GM21423 (cell line): ENCODE measurements at regions not wholly inside any gene's neighbourhood (a gene's known extent, or its start where the extent isn't known, plus 50 kb on each side); places are given as distances from the start of the nearest gene placed in this dataset.
A peak's percentile ranks its signal among the peaks of the same experiment; 100 is the strongest.

Experiments
- ATAC-seq: cut with Tn5 transposase; IDR thresholded peaks from one replicate; pipeline ENCODE4 v1.9.1; 2021; ENCODE audit warnings: mild to moderate bottlenecking, moderate library complexity; ENCODE audit not compliant: unreplicated experiment

DNA sequence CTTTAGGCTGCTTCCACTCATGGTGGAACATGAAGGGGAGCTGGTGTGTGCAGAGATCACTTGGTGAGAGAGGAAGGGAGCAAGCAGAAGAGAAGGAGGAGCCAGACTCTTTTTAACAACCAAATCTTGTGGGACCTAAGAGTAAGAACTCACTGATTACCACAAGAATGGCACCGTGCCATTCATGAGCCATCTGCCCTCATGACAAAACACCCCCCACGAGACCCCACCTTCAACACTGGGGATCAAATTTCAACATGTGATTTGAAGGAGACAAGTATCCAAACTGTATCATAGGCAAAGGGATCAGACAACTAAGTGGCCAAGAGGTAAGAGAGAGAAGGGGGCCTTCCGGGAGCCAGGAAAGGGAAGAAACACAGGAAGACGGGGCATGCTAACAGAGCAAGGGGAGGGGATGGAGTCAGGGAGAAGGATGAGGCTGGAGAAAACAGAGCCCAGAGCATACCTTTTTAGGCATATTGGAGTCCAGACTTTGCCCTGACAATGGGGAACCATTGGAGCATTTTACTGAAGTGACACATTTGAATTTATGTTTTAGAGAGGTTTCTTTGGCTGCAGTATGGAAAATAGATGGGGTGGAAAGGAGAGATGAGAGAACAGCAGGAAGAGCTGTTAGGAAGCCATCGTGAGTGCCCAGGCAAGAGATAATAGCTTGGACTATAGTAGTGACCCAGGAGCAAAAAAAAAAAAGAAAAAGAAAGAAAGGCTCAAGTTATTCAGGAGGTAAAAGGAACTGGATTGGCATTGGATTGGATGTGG lies 204.4 kb upstream of the NUDT4 start:
- ATAC-seq, result no peak

GRCh38 chr12:93174048-93174447 lies 203.7 kb upstream of the NUDT4 start:
- no peak for ATAC-seq

DNA sequence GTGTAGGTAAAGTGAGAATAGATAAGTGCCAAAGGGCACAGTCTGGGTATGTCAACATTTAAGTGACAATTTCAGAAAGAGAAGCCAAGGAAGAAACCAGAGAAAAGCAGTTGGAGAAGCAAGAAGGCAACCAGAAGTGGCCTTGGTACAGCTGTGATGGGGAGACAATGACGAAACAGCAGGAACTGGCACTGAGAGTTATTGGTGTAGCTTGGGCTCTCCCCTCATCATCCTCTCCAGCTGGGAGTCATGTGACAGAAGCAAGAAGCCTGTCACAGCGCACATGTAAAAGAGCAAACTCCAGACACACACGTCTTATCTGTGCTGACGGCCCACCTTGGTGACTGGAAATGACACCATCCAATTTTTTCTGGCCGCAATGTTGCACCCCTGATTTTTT lies 203.3 kb upstream of the NUDT4 start:
- ATAC-seq, result no peak

DNA sequence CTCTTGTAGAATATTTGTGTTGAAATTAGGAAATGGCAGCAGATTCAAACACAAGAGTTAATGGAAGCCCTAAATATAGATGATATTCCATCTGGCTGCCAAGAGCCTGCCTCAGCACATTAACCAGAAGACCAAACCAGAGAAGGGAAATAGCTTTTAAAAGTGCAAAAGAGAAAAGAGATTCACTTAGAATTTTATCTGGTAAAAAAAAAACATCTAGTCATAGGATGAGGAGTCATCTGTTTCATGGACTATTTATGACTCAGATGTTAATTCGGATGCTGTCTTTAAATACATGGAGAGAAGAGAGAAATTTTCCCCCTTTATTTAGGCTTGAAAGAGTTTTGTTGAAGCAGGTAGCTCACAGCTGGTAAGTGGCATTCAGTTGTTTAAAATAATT lies 201.6 kb upstream of the NUDT4 start:
- ATAC-seq, result no peak

DNA sequence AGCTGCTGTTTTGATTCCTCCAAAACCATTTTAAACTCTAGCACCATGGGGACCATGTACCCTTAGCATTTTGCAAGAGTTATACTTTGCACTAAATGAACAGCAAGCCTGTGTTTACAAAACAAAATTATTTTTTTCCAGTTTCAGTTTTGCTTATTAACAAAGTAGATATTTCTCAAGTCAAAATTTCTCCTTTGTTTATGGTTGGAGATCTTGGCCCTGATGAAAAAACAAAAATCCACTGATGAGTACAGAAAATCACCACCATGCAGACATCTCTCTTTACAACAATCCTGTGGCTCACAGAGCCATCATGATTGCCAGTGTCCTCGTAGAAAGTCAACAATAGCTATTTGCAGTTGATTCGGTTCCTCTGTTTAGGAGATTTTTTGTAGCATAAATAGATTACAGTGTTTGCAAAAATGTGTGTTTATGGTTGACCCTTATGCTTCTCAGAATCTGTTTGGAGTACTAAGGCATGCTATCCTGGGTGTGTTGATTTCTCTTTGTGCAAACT lies 201.1 kb upstream of the NUDT4 start:
- ATAC-seq, result no peak

- ATAC-seq, result no peak
These were observed 200.2 kb upstream of the NUDT4 start for GRCh38 chr12:93177208-93178153.

DNA sequence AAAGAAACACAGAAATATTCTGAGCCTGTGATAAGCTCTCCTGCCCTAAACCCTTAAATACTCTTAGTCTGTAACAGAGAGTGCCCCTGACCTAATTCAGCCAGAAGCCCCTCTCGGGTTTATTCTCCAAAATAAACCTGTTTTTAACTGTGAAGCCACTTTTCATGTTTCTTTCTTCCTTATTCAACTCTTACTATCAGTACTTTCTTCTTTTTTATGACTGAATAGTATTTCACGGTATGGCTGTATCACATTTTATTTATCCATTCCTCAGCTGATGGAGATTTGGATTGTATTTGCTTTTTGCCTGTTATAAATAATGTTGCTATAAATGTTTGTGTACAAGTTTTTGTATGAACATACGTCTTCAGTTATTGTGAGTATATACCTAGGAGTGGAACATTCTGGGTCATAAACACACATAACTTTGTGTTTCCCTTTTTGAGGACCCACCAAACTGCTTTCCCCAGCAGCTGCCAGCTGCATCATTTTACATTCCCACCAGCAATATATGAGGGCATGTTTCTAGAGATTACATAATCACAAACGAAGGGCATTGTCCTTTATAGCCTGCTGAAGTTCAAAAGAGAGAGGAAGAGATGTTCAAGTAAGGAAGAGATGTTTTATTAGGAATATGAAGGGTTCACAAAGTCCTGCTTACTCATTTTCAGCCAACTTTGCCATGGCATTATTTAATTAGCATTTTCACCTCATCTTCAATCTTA lies 199.4 kb upstream of the NUDT4 start:
- ATAC-seq, result no peak

GRCh38 chr12:93179792-93180191 lies 197.9 kb upstream of the NUDT4 start:
- no peak for ATAC-seq

DNA sequence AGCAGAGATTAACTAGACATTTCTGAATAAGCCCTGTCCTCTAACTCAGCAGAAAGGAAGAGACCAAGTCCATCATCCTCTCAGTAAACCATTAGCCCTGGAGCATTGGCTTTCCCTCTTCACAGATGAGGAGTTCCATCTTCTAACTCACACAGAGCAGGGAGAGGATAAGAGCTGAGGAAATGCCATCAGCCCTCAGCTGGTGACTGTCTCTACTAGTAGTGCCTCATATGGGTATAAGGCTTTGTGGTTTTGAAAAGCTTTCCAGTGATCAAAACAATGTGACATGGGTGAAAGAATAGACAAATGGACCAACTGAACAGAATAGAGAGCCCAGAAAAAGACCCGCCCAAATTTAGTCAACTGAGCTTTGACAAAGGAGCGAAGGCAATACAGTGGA lies 197.2 kb upstream of the NUDT4 start:
- no peak for ATAC-seq

GRCh38 chr12:93181409-93181965 lies 196.2 kb upstream of the NUDT4 start:
- no peak for ATAC-seq

DNA sequence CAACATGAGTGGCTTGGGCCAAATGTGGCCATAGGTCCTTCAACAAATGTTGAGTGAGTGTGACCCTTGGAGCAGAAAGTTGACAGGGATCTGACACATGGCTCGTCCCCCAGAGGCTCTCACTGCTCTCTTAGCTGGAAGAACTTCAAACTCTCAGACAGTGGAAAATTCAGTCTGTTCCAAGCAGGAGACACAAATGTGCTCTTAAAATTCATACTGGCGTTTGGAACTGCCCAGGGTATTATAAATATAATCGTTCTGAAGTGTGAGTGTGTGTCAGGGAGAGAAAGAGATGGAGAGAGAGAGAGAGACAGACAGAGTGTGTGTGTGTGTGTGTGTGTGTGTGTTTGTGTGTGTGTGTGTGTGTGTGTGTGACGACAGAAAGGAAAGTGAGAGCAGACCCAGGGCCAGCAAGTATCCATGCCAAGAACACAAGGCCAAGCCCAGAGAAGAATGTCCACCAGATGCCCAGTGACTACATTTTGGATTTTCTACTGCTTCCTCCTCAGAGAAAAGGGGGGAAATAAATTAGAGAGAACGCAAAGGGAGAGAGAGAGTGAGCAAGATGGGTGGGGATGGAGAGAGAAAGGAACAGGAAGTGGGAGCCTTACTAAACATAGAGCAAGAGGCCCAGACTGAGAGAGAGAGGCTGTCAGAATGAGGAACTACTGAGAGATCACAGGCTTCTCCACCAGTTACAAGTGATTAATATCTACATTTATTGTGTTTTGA lies 193.6 kb upstream of the NUDT4 start:
- peak; percentile 92 for ATAC-seq

DNA sequence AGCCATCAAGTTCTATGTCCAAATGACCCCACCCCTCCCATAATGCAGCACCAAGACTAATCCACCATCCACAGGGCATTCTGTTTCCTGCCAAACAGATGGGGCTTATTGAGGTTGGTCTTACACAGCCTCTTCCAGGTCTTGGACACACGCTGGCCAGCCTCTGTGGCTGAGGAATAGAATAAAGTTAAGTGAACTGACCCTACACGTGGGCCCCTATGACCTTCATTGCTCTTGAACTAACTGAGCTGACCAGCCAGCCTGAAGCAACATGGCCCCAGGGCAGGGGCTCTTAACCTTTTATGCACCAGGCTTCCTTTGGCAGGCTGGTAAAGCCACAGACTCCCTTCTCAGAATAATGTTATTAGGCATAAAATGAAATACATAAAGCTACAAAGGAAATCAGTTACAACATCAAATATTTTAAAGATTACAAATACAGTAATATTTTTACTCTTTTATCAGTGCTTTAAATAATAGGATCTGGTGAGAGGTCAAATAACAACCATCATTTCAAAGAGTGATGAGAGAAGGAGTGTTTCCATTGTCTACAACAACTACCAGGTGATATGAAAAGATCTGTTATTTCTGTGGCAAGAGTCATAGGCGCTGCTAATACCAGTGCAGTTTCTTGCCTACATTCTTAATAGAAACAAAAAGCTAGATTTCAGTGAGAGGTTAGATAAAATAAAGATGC lies 192.9 kb upstream of the NUDT4 start:
- ATAC-seq, result no peak

DNA sequence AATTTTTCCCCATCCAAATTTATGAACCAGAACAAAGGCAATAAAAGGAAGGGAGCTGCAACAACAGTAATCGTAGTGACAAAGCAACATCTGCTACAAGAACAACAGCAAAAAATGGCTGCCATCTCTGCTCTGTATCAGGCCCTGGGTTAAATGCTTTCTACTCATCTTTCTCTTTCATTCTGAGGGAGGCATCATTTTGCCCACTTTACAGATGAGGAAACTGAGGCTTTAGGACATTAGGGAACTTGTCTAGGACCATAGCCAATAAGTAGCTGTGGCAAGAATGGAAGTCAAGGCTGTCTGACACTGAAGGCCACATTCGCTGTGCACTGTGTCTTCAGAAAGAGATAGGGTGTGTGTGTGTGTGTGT lies 192.4 kb upstream of the NUDT4 start:
- ATAC-seq, result no peak

GRCh38 chr12:93186131-93186530 lies 191.6 kb upstream of the NUDT4 start:
- ATAC-seq, result no peak

DNA sequence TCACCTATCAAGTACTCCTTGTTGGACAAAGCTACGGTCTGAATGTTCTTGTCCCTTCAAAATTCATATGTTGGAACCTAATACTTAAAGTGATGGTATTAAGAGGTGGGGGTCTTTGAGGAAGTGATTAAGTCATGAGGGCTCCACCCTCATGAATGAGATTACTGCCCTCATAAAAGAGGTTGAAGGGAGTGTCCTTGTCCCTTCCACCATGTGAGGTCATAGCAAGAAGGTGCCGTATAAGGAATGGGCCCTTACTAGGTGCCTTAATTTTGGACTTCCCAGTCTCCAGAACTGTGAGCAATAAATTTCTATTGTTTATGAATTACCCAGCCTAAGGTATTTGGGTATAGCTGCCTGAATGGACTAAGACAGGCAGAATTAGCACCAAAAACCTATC lies 191.1 kb upstream of the NUDT4 start:
- ATAC-seq, result no peak

DNA sequence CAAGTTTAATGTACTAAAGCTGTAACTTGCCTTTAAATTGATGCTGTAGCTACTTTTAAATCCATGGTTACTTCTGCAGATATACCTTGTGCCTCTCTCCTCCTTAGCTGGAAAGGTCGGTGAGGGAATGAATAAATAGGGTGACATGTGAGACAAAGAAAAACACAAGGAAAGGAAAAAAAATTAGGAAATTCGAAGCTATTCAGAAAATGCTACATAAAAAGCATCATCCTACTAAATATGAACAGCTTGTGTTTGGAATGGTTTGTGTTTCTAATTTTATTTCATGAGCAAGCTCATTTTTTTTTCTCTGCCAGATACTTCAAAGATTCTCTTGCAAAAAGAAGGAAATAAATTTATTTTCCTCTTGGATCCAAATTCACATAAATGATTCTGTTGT lies 186.3 kb upstream of the NUDT4 start:
- ATAC-seq, result no peak

- ATAC-seq, result no peak
These were observed 185.8 kb upstream of the NUDT4 start for GRCh38 chr12:93191956-93192355.

GRCh38 chr12:93192878-93193277 lies 184.8 kb upstream of the NUDT4 start:
- no peak for ATAC-seq

DNA sequence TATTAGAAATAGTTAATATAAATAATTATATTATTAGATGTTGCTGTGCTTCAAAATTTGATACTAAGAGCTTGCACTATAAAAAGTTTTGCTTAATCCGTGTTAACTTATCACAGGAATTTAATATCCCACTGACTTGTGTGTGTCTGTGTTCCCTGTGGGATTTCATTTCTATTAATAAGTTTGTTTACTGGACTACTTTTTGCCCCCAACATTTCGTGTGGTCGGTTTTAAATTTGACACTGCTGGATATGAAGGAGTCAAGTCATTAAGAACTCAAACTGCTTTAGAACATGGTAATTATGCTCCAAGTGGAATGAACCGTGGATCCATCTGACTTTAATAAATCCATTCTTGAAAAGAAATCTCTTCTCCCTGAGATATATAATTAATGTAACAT lies 182.2 kb upstream of the NUDT4 start:
- ATAC-seq, result no peak
